Psoas muscle (tissue), 7 donors: ENCODE measurements at regions not wholly inside any gene's neighbourhood (a gene's known extent, or its start where the extent isn't known, plus 50 kb on each side); places are given as distances from the start of the nearest gene placed in this dataset.
A peak's percentile ranks its signal among the peaks of the same experiment; 100 is the strongest.

Experiments
- ATAC-seq, 4 donors: fragments of 200-7000 bp; cut with Tn5 transposase; one replicate each; pipeline ENCODE4 v1.9.1; 2020; ENCODE audit warnings: moderate library complexity in 3 of 4, mild to moderate bottlenecking in 2 of 4
- DNase-seq, 2 donors: peaks; one replicate each; pipeline ENCODE4 v3.0.0-alpha.2; 2020
- H3K27ac ChIP-seq: fragments of 200-600 bp; one replicate; pipeline ENCODE4 v1.8.0; 2022
- H3K27me3 ChIP-seq, 3 donors: fragments of 200-600 bp in 1 of 3; one replicate each; pipeline versions ENCODE4 v1.6.1 to v1.8.0; 2013 to 2022; ENCODE audit warnings: low read length in 2 of 3, mild to moderate bottlenecking in 2 of 3, moderate library complexity in 1 of 3; ENCODE audit not compliant: insufficient read depth in 3 of 3
- H3K36me3 ChIP-seq, 2 donors: fragments of 200-600 bp in 1 of 2; one replicate each; pipeline versions ENCODE4 v1.6.1 to v1.8.0; 2013 to 2022; ENCODE audit warnings: low read depth in 1 of 2, mild to moderate bottlenecking in 1 of 2, moderate library complexity in 1 of 2; ENCODE audit not compliant: insufficient read depth in 1 of 2
- H3K4me1 ChIP-seq: fragments of 200-600 bp; one replicate; pipeline ENCODE4 v1.8.0; 2022
- H3K4me3 ChIP-seq: fragments of 200-600 bp; one replicate; pipeline ENCODE4 v1.8.0; 2022; ENCODE audit warnings: mild to moderate bottlenecking
- H3K9me3 ChIP-seq: fragments of 200-600 bp; one replicate; pipeline ENCODE4 v1.8.0; 2022
- CTCF ChIP-seq: fragments of 200-600 bp; IDR thresholded peaks from one replicate; pipeline ENCODE4 v1.8.0; 2022; ENCODE audit warnings: antibody characterized with exemption
- WGBS, 3 donors: extraction: QIAGEN DNeasy Blood & Tissue Kit; methylation state at CpG; one replicate each; pipeline versions ENCODE4 v1.1.6 to v1.1.7; 2013; 5-methylcytosine and 5-hydroxymethylcytosine counted together
- intact Hi-C, 2 donors: fragments of 100-400 bp; cut with DNase I; formaldehyde crosslinking; loops; one replicate each; pipeline versions ENCODE4 v1.11.0 to v1.14.2; 2022
- donor health status: healthy with polysubstance abuse.
- donor health status: DM: no; HTN: no; CAD: no; lungs with moderate emphysema.
- donor health status: Bipolar disorder and iron deficiency.
- donor health status: healthy.
- donor health status: DM: yes; HTN: yes; CAD: no.
- donor health status: DM: no; HTN: no; CAD: no.
- donor health status: DM: yes; HTN: yes; CAD: no.

GRCh38 chr2:38446906-38447561, 70.0 kb upstream of the ATL2 start:
- WGBS, 3 donors, result 77 to 83% (median 80%) methylated on average over 7 of the region's 7 CpGs
- Histone ChIP-seq H3K9me3 (no peaks in the 10 kb centered on the region), H3K27ac (no peak overlapping the region), H3K36me3 (no peaks in the 10 kb centered on the region), H3K27me3 (no peaks in the 10 kb centered on the region), H3K4me1 (peaks cover 10% of the 10 kb centered on the region), H3K4me3 (no peak overlapping the region)
- TF ChIP-seq CTCF, result no peak
- ATAC-seq (no peak), DNase-seq (no peak)
- intact Hi-C loops, result loop anchor here in 1 of 2 donors (10.0 kb wide), 1 partner anchor 132 kb away; no protein-coding TSS in a partner anchor

GRCh38 chr2:38446418-38446817, 69.3 kb upstream of the ATL2 start:
- TF ChIP-seq CTCF, result no peak
- Histone ChIP-seq H3K4me3 (no peak overlapping the region), H3K9me3 (no peaks in the 10 kb centered on the region), H3K27ac (no peak overlapping the region), H3K27me3 (no peaks in the 10 kb centered on the region), H3K4me1 (peaks cover 10% of the 10 kb centered on the region), H3K36me3 (no peaks in the 10 kb centered on the region)
- intact Hi-C loops, result loop anchor here in 1 of 2 donors (10.0 kb wide), 1 partner anchor 132 kb away; no protein-coding TSS in a partner anchor
- 32 to 50% (median 32%) methylated on average over 7 of the region's 7 CpGs for WGBS, 3 donors
- DNase-seq, result no peak
- ATAC-seq, result peak in 2 of 4 donors; percentile 36 to 64

- Histone ChIP-seq H3K27ac (no peak overlapping the region), H3K36me3 (no peaks in the 10 kb centered on the region), H3K27me3 (no peaks in the 10 kb centered on the region), H3K4me1 (peaks cover 10% of the 10 kb centered on the region), H3K9me3 (no peaks in the 10 kb centered on the region), H3K4me3 (no peak overlapping the region)
- intact Hi-C loops, result loop anchor here in 1 of 2 donors (10.0 kb wide), 1 partner anchor 129 kb away; no protein-coding TSS in a partner anchor
- no peak for TF ChIP-seq CTCF
- WGBS, 3 donors, result 88 to 92% (median 90%) methylated on average over 2 of the region's 2 CpGs
- ATAC-seq (no peak), DNase-seq (no peak)
Observed at GRCh38 chr2:38444247-38444646, 67.2 kb upstream of the ATL2 start.

- intact Hi-C loops, result loop anchor here in 1 of 2 donors (10.0 kb wide), 1 partner anchor 128 kb away; no protein-coding TSS in a partner anchor
- H3K4me1 ChIP-seq, result peaks cover 10% of the 10 kb centered on the region
- DNase-seq (no peak), ATAC-seq (peak in 3 of 4 donors; percentile 57 to 70 (median 66))
- no peaks in the 10 kb centered on the region for H3K27me3 ChIP-seq
- 15 to 28% (median 18%) methylated on average over 8 of the region's 8 CpGs for WGBS, 3 donors
- no peak for TF ChIP-seq CTCF
- H3K27ac ChIP-seq, result no peak overlapping the region
- no peaks in the 10 kb centered on the region for H3K36me3 ChIP-seq
- H3K4me3 ChIP-seq, result no peak overlapping the region
- H3K9me3 ChIP-seq, result no peaks in the 10 kb centered on the region
Observed at GRCh38 chr2:38442643-38443541, 65.8 kb upstream of the ATL2 start.
